Esophagus squamous epithelium (tissue), 5 donors: ENCODE measurements at regions not wholly inside any gene's neighbourhood (a gene's known extent, or its start where the extent isn't known, plus 50 kb on each side); places are given as distances from the start of the nearest gene placed in this dataset.

Experiments used
- DNase-seq: peaks from one replicate; lab custom pipeline; 2025; lab: John Stamatoyannopoulos, UW
- H3K27ac ChIP-seq, 4 donors: fragments of 200-600 bp; sonication (generic); one replicate each; pipeline ENCODE4 v1.5.1; 2016 to 2019; ENCODE audit warnings: mild to moderate bottlenecking in 1 of 4
- H3K27me3 ChIP-seq, 4 donors: fragments of 200-600 bp; sonication (generic); 1 replicate in 3 of 4; 2 replicates in 1 of 4; pipeline versions ENCODE4 v1.5.1 to v1.6.0; 2017 to 2021; ENCODE audit warnings: antibody characterized with exemption in 1 of 4
- H3K36me3 ChIP-seq, 3 donors: fragments of 200-600 bp; sonication (generic); one replicate each; pipeline ENCODE4 v1.5.1; 2016 to 2019
- H3K4me1 ChIP-seq, 3 donors: fragments of 200-600 bp; sonication (generic); one replicate each; pipeline ENCODE4 v1.5.1; 2017 to 2019
- H3K4me3 ChIP-seq, 4 donors: fragments of 200-600 bp; sonication (generic); 1 replicate in 3 of 4; 2 replicates in 1 of 4; pipeline ENCODE4 v1.5.1; 2016 to 2019; ENCODE audit warnings: mild to moderate bottlenecking in 2 of 4, moderate library complexity in 1 of 4
- H3K9me3 ChIP-seq, 3 donors: fragments of 200-600 bp; sonication (generic); one replicate each; pipeline ENCODE4 v1.5.1; 2016 to 2019
- CTCF ChIP-seq, 6 experiments: fragments of 450-650 bp in 4 of 6; fragments of 200-600 bp in 2 of 6; sonication (generic) in 2 of 6; IDR thresholded peaks; one replicate each; pipeline ENCODE4 v1.5.1; 2016 to 2019; ENCODE audit warnings: antibody characterized with exemption in 6 of 6, mild to moderate bottlenecking in 4 of 6, moderate library complexity in 4 of 6
- POLR2A ChIP-seq, 4 donors: fragments of 450-650 bp; IDR thresholded peaks; one replicate each; pipeline ENCODE4 v1.6.1; 2017; ENCODE audit warnings: antibody characterized with exemption in 4 of 4, mild to moderate bottlenecking in 4 of 4, moderate library complexity in 3 of 4
- WGBS, 2 donors: methylation state at CpG; one replicate each; pipeline ENCODE4 v1.1.5; 2018; 5-methylcytosine and 5-hydroxymethylcytosine counted together
- intact Hi-C: fragments of 100-400 bp; cut with DNase I; formaldehyde crosslinking; loops from one replicate; pipeline ENCODE4 v1.15.0; 2022
- donor health status: DM: yes; HTN: yes; CAD: no.

- TF ChIP-seq CTCF (IDR thresholded peaks at IDR 0.05) (no peak), POLR2A (IDR thresholded peaks at IDR 0.05) (no peak)
- H3K27me3 ChIP-seq: peaks cover 0 to 65% (median 0%) of the 10 kb centered on the region in 4 donors
- intact Hi-C loops: no loop called here
- H3K36me3 ChIP-seq: no peaks in the 10 kb centered on the region
- no peak overlapping the region for H3K4me3 ChIP-seq
- 83 to 88% methylated on average over 5 of the region's 17 CpGs for WGBS, 2 donors
- peaks cover 0 to 13% (median 5%) of the 10 kb centered on the region in 3 donors for H3K4me1 ChIP-seq
- H3K9me3 ChIP-seq: no peaks in the 10 kb centered on the region
- no peak for DNase-seq
- no peak overlapping the region for H3K27ac ChIP-seq
Observed at GRCh38 chr10:131742500-131742951, 158.3 kb upstream of the PPP2R2D start.

GRCh38 chr10:131743190-131744151 lies 157.3 kb upstream of the PPP2R2D start:
- intact Hi-C loops: no loop called here
- no peak overlapping the region for H3K27ac ChIP-seq
- WGBS, 2 donors: 6 to 32% methylated on average over 11 to 14 of the region's 24 CpGs
- TF ChIP-seq POLR2A (IDR thresholded peaks at IDR 0.05): no peak
- TF ChIP-seq CTCF (IDR thresholded peaks at IDR 0.05): no peak
- no peaks in the 10 kb centered on the region for H3K36me3 ChIP-seq
- H3K27me3 ChIP-seq: peaks cover 0 to 66% (median 0%) of the 10 kb centered on the region in 4 donors
- no peak overlapping the region for H3K4me3 ChIP-seq
- H3K4me1 ChIP-seq: peaks cover 0 to 13% (median 5%) of the 10 kb centered on the region in 3 donors
- no peaks in the 10 kb centered on the region for H3K9me3 ChIP-seq
- DNase-seq: no peak

- 65 to 70% methylated on average over 7 to 10 of the region's 10 CpGs for WGBS, 2 donors
- H3K4me1 ChIP-seq: peaks cover 0 to 13% (median 5%) of the 10 kb centered on the region in 3 donors
- no peak for DNase-seq
- TF ChIP-seq POLR2A (IDR thresholded peaks at IDR 0.05) (no peak), CTCF (IDR thresholded peaks at IDR 0.05) (no peak)
- no peaks in the 10 kb centered on the region for H3K9me3 ChIP-seq
- no peak overlapping the region for H3K27ac ChIP-seq
- no peak overlapping the region for H3K4me3 ChIP-seq
- H3K36me3 ChIP-seq: no peaks in the 10 kb centered on the region
- intact Hi-C loops: no loop called here
- peaks cover 0 to 72% (median 0%) of the 10 kb centered on the region in 4 donors for H3K27me3 ChIP-seq
Observed at GRCh38 chr10:131744346-131744745, 156.5 kb upstream of the PPP2R2D start.

- peaks cover 0 to 80% (median 0%) of the 10 kb centered on the region in 4 donors for H3K27me3 ChIP-seq
- peaks cover 0 to 13% (median 5%) of the 10 kb centered on the region in 3 donors for H3K4me1 ChIP-seq
- no peaks in the 10 kb centered on the region for H3K9me3 ChIP-seq
- H3K4me3 ChIP-seq: no peak overlapping the region
- intact Hi-C loops: no loop called here
- H3K27ac ChIP-seq: no peak overlapping the region
- TF ChIP-seq CTCF (IDR thresholded peaks at IDR 0.05): no peak
- TF ChIP-seq POLR2A (IDR thresholded peaks at IDR 0.05): no peak
- H3K36me3 ChIP-seq: no peaks in the 10 kb centered on the region
- DNase-seq: no peak
- 87% methylated on average over 6 of the region's 12 CpGs; no CpG with 5 or more reads in 1 of the 2 donors for WGBS, 2 donors
Observed at GRCh38 chr10:131745591-131745990, 155.2 kb upstream of the PPP2R2D start.

GRCh38 chr10:131746241-131746711 lies 154.5 kb upstream of the PPP2R2D start:
- intact Hi-C loops: no loop called here
- DNase-seq: no peak
- H3K27me3 ChIP-seq: peaks cover 0 to 84% (median 0%) of the 10 kb centered on the region in 4 donors
- no peak overlapping the region for H3K27ac ChIP-seq
- no peak overlapping the region for H3K4me3 ChIP-seq
- no peaks in the 10 kb centered on the region for H3K36me3 ChIP-seq
- H3K9me3 ChIP-seq: no peaks in the 10 kb centered on the region
- WGBS, 2 donors: 50 to 92% methylated on average over 1 to 7 of the region's 20 CpGs
- H3K4me1 ChIP-seq: peaks cover 0 to 13% (median 5%) of the 10 kb centered on the region in 3 donors
- no peak for TF ChIP-seq POLR2A (IDR thresholded peaks at IDR 0.05)
- no peak for TF ChIP-seq CTCF (IDR thresholded peaks at IDR 0.05)
